Activated CD8-positive, alpha-beta T cell treated with anti-CD3 and anti-CD28 coated beads for 36 hours (primary cell): ENCODE measurements at regions not wholly inside any gene's neighbourhood (a gene's known extent, or its start where the extent isn't known, plus 50 kb on each side); places are given as distances from the start of the nearest gene placed in this dataset.
A peak's percentile ranks its signal among the peaks of the same experiment; 100 is the strongest.
"Not testable (repeated sequence)": the region's sequence is repeated elsewhere in the genome, so short reads cannot be mapped to it uniquely, and the experiment has no call there.

Source experiments
- ATAC-seq: fragments of 200-7000 bp; cut with Tn5 transposase; one replicate; pipeline ENCODE4 v1.10.0; 2021; ENCODE audit warnings: mild to moderate bottlenecking, moderate library complexity
- CTCF ChIA-PET: fragments of 350-600 bp; sonication (Branson Sonifier 250); formaldehyde crosslinking; loops from one replicate; lab custom pipeline; 2021; ENCODE audit warnings: antibody characterized with exemption; lab: Charles Lee
- POLR2A ChIA-PET: fragments of 350-600 bp; sonication (Branson Sonifier 250); formaldehyde crosslinking; loops from one replicate; lab custom pipeline; 2021; ENCODE audit warnings: antibody characterized with exemption; lab: Charles Lee
- DNase-seq: peaks from one replicate; pipeline ENCODE4 v3.0.0-alpha.2; 2020
- H3K27ac Mint-ChIP-seq: one replicate; pipeline ENCODE4 v1.8.0; 2021; ENCODE audit warnings: mild to moderate bottlenecking, mixed read lengths
- H3K27me3 Mint-ChIP-seq: one replicate; pipeline ENCODE4 v1.8.0; 2021; ENCODE audit warnings: mixed read lengths
- H3K36me3 Mint-ChIP-seq: one replicate; pipeline ENCODE4 v1.8.0; 2021; ENCODE audit warnings: low read depth, mixed read lengths
- H3K4me1 Mint-ChIP-seq: one replicate; pipeline ENCODE4 v1.8.0; 2021; ENCODE audit warnings: low read depth, mixed read lengths
- H3K4me3 Mint-ChIP-seq: one replicate; pipeline ENCODE4 v1.8.0; 2021; ENCODE audit warnings: mild to moderate bottlenecking, moderate library complexity, mixed read lengths
- H3K9me3 Mint-ChIP-seq: one replicate; pipeline ENCODE4 v1.8.0; 2021; ENCODE audit warnings: mixed read lengths
- intact Hi-C: fragments of 100-400 bp; cut with micrococcal nuclease; formaldehyde crosslinking; loops from one replicate; pipeline ENCODE4 v1.10.0; 2022
- TF ChIP-seq, protein P1 (sequence below): fragments of 200-600 bp; IDR thresholded peaks from one replicate; pipeline ENCODE4 v1.8.0; 2022; ENCODE audit warnings: antibody characterized with exemption, mild to moderate bottlenecking

DNA sequence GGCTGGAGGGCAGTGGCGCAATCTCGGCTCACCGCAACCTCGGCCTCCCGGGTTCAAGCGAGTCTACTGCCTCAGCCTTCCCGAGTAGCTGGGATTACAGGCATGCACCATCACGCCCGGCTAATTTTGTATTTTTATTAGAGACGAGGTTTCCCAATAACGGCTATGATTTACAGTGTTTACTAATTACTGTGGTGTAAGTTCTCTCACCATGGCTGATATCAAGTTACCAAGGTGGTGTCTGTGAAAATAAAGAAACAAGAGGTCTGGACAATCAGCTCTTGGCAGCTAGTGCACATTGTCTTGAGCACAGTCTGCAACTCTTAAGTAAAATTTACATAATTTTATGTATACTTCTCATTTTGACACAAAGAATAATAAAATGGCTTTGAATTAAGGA, 385.5 kb upstream of the COX7C start:
- ChIA-PET POLR2A (no interaction called here), CTCF (no interaction called here)
- TF ChIP-seq, protein P1, sequence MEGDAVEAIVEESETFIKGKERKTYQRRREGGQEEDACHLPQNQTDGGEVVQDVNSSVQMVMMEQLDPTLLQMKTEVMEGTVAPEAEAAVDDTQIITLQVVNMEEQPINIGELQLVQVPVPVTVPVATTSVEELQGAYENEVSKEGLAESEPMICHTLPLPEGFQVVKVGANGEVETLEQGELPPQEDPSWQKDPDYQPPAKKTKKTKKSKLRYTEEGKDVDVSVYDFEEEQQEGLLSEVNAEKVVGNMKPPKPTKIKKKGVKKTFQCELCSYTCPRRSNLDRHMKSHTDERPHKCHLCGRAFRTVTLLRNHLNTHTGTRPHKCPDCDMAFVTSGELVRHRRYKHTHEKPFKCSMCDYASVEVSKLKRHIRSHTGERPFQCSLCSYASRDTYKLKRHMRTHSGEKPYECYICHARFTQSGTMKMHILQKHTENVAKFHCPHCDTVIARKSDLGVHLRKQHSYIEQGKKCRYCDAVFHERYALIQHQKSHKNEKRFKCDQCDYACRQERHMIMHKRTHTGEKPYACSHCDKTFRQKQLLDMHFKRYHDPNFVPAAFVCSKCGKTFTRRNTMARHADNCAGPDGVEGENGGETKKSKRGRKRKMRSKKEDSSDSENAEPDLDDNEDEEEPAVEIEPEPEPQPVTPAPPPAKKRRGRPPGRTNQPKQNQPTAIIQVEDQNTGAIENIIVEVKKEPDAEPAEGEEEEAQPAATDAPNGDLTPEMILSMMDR: no peak
- Mint-ChIP-seq H3K4me1 (no peaks in the 10 kb centered on the region), H3K36me3 (no peaks in the 10 kb centered on the region), H3K4me3 (no peak overlapping the region), H3K9me3 (no peaks in the 10 kb centered on the region), H3K27ac (no peak overlapping the region), H3K27me3 (no peaks in the 10 kb centered on the region)
- ATAC-seq: no peak
- intact Hi-C loops: no loop called here
- no peak for DNase-seq

DNA sequence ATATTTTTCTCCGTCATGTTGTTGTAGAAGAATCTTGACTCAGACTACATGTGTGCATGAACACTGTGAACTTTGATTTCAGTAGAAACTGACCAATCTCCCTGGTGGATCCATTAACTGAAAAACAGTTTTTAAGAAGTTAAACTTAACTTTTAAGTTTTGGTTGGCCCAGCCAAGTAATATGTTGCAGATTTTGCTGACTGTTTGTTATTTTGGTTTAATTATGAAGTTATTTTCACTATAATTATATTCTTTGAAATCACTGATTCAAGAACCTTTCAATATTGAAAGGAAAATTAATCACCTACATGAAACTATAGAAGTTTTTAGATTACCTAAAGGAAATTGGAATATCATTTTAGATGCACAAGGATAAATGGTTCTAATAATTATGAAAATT, 373.6 kb upstream of the COX7C start:
- DNase-seq (no peak), ATAC-seq (no peak)
- H3K4me1 Mint-ChIP-seq: no peaks in the 10 kb centered on the region
- H3K9me3 Mint-ChIP-seq: peaks cover 2% of the 10 kb centered on the region
- intact Hi-C loops: no loop called here
- H3K27me3 Mint-ChIP-seq: no peaks in the 10 kb centered on the region
- H3K27ac Mint-ChIP-seq: no peak overlapping the region
- no peak overlapping the region for H3K4me3 Mint-ChIP-seq
- ChIA-PET CTCF (no interaction called here), POLR2A (no interaction called here)
- TF ChIP-seq, protein P1: no peak
- no peaks in the 10 kb centered on the region for H3K36me3 Mint-ChIP-seq

DNA sequence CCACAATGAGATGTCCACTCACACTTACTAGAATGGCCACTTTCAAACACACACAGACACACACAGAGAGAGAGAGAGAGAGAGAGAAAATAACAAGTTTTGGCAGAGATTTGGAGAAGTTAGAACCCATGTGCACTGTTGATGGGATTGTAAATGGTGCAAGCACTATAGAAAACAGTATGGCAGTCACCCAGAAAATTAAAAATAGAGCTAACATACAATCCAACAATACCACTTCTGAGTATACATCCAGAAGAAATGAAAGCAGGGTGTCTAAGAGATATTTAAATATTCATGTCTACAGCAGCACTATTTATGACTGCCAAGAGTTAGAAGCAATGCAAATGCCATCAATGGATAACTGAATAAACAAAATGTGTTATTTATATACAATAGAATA, 359.9 kb upstream of the COX7C start:
- Mint-ChIP-seq H3K4me3 (no peak overlapping the region), H3K36me3 (no peaks in the 10 kb centered on the region), H3K9me3 (peaks cover 3% of the 10 kb centered on the region), H3K27me3 (no peaks in the 10 kb centered on the region), H3K4me1 (no peaks in the 10 kb centered on the region), H3K27ac (no peak overlapping the region)
- TF ChIP-seq, protein P1: no peak
- no peak for DNase-seq
- intact Hi-C loops: no loop called here
- ChIA-PET CTCF (no interaction called here), POLR2A (no interaction called here)
- no peak for ATAC-seq

DNA sequence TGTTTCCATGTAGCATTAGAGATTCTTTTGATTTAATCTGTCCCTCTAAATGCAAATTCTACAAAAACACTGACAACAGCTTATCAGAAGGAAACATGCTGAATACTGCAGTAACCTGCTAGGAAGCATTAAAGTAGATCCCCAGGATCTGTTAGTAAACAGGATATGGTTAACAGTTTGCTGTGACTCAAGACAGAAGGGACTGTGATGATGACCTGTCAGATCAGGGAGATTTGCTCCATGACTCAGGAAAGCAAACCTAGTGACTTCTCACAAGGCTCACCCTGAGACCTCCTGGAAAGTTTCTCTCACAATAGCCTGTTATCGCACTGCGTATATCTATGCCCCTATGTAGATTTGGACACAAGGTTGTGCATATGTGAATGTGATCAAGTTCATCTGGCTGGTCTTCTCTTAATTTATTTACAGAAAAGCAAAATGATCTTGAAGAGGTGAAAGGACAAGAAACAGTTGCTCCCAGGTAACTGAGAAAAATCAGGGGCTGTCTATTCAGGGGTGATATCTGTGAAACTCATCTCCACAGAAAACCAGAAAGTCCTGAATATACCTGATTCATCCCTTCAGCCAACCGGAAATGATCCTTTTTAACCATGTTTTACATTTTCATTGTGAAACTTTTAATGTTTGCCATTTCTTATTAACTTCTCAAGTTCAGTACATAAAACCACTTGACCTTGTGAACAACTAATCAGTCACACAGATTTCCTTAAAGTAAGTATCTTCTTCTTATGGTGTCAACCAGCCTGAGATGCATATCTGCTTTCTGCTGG, 333.1 kb upstream of the COX7C start:
- CTCF ChIA-PET, H3K36me3 Mint-ChIP-seq, POLR2A ChIA-PET, H3K4me3 Mint-ChIP-seq, H3K4me1 Mint-ChIP-seq, intact Hi-C loops, DNase-seq, H3K27me3 Mint-ChIP-seq, H3K27ac Mint-ChIP-seq, H3K9me3 Mint-ChIP-seq: not testable (repeated sequence)
- ATAC-seq: peak; percentile 69

DNA sequence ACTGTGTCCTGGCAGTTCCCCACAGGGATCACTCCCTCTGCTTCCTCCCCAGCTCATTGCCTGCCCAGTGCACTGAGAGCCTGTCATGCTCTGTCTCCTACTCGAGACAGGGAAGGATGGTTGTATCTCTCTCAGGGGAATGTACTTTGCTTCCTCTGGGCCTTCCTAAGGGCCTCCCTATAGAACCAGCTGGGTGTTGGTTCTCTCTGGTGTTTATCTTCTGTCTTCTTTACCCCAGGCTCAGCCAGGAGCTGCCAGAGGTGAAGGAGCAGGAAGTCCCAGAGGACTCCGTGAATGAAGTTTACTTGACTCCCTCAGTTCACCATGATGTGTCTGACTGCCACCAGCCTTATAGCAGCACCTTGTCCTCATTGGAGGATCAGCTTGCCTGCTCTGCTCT, 330.3 kb upstream of the COX7C start:
- intact Hi-C loops, POLR2A ChIA-PET, H3K9me3 Mint-ChIP-seq, H3K4me3 Mint-ChIP-seq, H3K27ac Mint-ChIP-seq, H3K27me3 Mint-ChIP-seq, DNase-seq, CTCF ChIA-PET, H3K4me1 Mint-ChIP-seq, ATAC-seq, H3K36me3 Mint-ChIP-seq: not testable (repeated sequence)

DNA sequence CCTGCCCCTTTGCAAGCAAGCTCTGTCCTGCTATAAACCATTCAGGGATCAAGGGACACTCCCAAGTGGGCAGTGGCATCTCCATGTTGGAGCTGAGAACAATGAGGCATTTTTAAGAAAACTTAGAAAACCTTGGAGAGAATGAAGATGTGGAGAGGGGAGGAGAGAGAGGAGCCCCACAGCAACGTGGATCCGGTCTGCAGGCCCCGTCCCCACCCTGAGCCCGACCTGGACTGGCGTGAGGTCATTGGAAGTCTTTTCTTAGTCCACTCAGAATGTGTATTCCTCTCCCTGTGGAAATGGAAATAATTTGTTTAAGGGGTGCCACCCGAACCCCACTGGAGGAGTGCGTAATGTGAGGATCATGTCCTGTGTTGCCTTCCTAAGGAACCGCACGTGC, 328.0 kb upstream of the COX7C start:
- ATAC-seq, H3K4me3 Mint-ChIP-seq, POLR2A ChIA-PET, H3K36me3 Mint-ChIP-seq, H3K27me3 Mint-ChIP-seq, H3K27ac Mint-ChIP-seq, CTCF ChIA-PET, H3K9me3 Mint-ChIP-seq, H3K4me1 Mint-ChIP-seq, intact Hi-C loops, DNase-seq: not testable (repeated sequence)

DNA sequence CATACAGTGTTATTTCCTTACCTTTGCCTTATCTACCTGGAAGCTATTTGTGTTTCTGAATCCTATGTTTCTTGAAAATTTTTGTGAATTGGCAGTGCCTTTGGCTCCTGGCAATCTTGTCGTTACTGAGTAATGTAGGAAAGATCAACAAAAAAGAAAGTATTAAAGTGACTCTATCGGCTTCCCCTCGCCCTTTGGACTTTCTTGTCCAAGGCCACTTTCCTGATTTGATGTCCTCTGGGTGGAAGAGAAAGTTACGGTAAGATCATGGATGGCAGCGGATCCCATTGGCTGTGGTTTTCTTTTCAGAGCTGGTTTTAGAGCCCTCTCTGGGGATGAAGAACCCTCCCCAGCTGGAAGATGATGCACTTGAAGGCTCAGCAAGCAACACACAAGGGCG, 324.9 kb upstream of the COX7C start:
- H3K27me3 Mint-ChIP-seq, intact Hi-C loops, H3K4me3 Mint-ChIP-seq, CTCF ChIA-PET, H3K4me1 Mint-ChIP-seq, H3K27ac Mint-ChIP-seq, H3K36me3 Mint-ChIP-seq, ATAC-seq, H3K9me3 Mint-ChIP-seq, POLR2A ChIA-PET, DNase-seq: not testable (repeated sequence)

DNA sequence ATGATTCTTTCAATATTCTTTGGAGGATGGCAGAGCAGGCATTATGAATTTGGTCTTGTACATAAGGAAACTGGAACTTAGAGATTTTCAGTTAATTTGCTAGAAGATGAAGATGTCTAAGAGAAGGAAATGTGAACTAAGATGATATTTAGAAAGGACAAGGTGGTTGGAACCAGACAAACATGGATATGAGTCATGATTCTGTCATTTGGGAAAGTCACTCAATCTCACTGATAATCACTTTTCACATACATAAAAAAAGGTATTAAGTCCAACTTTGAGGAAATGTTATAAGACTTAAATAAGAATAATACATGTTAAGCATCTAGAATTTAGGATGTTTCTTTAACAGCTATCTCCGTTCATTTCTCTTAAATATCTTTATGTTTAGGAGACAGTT, 315.1 kb upstream of the COX7C start:
- H3K9me3 Mint-ChIP-seq, H3K4me3 Mint-ChIP-seq, H3K36me3 Mint-ChIP-seq, DNase-seq, H3K27me3 Mint-ChIP-seq, POLR2A ChIA-PET, ATAC-seq, H3K27ac Mint-ChIP-seq, H3K4me1 Mint-ChIP-seq, CTCF ChIA-PET, intact Hi-C loops: not testable (repeated sequence)
